ENCODE measurements at regions not wholly inside any gene's neighbourhood (a gene's known extent, or its start where the extent isn't known, plus 50 kb on each side); places are given as distances from the start of the nearest gene placed in this dataset.

- H3K27me3 ChIP-seq (ENCODE audit: control insufficient read depth, insufficient read depth, low read length) = peaks cover 2% of the 10 kb centered on the region
- no peaks in the 10 kb centered on the region for H3K9me3 ChIP-seq (ENCODE audit: control insufficient read depth in 2 of 2, low read length in 2 of 2)
- H3K36me3 ChIP-seq (ENCODE audit: control insufficient read depth, insufficient read depth, low read length) = no peaks in the 10 kb centered on the region
- DNase-seq = no peak
- ATAC-seq (ENCODE audit: low read depth in 2 of 2) = no peak
- Mint-ChIP-seq H3K4me1 (no peaks in the 10 kb centered on the region), H3K9me3 (peaks cover 0 to 3% (median 0%) of the 10 kb centered on the region in 7 donors), H3K27me3 (peaks cover 18% of the 10 kb centered on the region), H3K27ac (no peak overlapping the region), H3K36me3 (no peaks in the 10 kb centered on the region), H3K4me3 (no peak overlapping the region)
- H3K27ac ChIP-seq (ENCODE audit: insufficient read depth, low read length, poor library complexity, severe bottlenecking) = no peak overlapping the region
- no peaks in the 10 kb centered on the region for H3K4me1 ChIP-seq (ENCODE audit: control insufficient read depth, insufficient read depth, low read length, poor library complexity, severe bottlenecking)
- no peak overlapping the region for H3K4me3 ChIP-seq (ENCODE audit: low read depth, low read length)
Observed at GRCh38 chr2:7774481-7774880, 857.3 kb downstream of the RNF144A start.

- Histone ChIP-seq H3K27ac (ENCODE audit: insufficient read depth, low read length, poor library complexity, severe bottlenecking) (no peak overlapping the region), H3K27me3 (ENCODE audit: control insufficient read depth, insufficient read depth, low read length) (no peaks in the 10 kb centered on the region), H3K4me1 (ENCODE audit: control insufficient read depth, insufficient read depth, low read length, poor library complexity, severe bottlenecking) (no peaks in the 10 kb centered on the region), H3K36me3 (ENCODE audit: control insufficient read depth, insufficient read depth, low read length) (no peaks in the 10 kb centered on the region), H3K4me3 (ENCODE audit: low read depth, low read length) (no peak overlapping the region), H3K9me3 (ENCODE audit: control insufficient read depth in 2 of 2, low read length in 2 of 2) (no peaks in the 10 kb centered on the region)
- no peak overlapping the region for H3K27ac Mint-ChIP-seq
- ATAC-seq (ENCODE audit: low read depth in 2 of 2) = no peak
- H3K27me3 Mint-ChIP-seq = peaks cover 14% of the 10 kb centered on the region
- no peaks in the 10 kb centered on the region for H3K4me1 Mint-ChIP-seq
- no peak overlapping the region for H3K4me3 Mint-ChIP-seq
- no peaks in the 10 kb centered on the region for H3K36me3 Mint-ChIP-seq
- peaks cover 0 to 3% (median 0%) of the 10 kb centered on the region in 7 donors for H3K9me3 Mint-ChIP-seq
- DNase-seq = no peak
Observed at GRCh38 chr2:7777668-7778067, 860.5 kb downstream of the RNF144A start.

GRCh38 chr2:7780321-7780720 is 863.1 kb downstream of the RNF144A start:
- Histone ChIP-seq H3K27me3 (ENCODE audit: control insufficient read depth, insufficient read depth, low read length) (no peaks in the 10 kb centered on the region), H3K4me3 (ENCODE audit: low read depth, low read length) (no peak overlapping the region), H3K27ac (ENCODE audit: insufficient read depth, low read length, poor library complexity, severe bottlenecking) (no peak overlapping the region), H3K4me1 (ENCODE audit: control insufficient read depth, insufficient read depth, low read length, poor library complexity, severe bottlenecking) (no peaks in the 10 kb centered on the region), H3K36me3 (ENCODE audit: control insufficient read depth, insufficient read depth, low read length) (no peaks in the 10 kb centered on the region), H3K9me3 (ENCODE audit: control insufficient read depth in 2 of 2, low read length in 2 of 2) (no peaks in the 10 kb centered on the region)
- DNase-seq (no peak), ATAC-seq (ENCODE audit: low read depth in 2 of 2) (no peak)
- Mint-ChIP-seq H3K27ac (no peak overlapping the region), H3K4me1 (no peaks in the 10 kb centered on the region), H3K4me3 (no peak overlapping the region), H3K27me3 (peaks cover 4% of the 10 kb centered on the region), H3K9me3 (peaks cover 0 to 4% (median 0%) of the 10 kb centered on the region in 7 donors), H3K36me3 (no peaks in the 10 kb centered on the region)

- no peak for DNase-seq
- ATAC-seq (ENCODE audit: low read depth in 2 of 2) = no peak
- no peak overlapping the region for H3K4me3 Mint-ChIP-seq
- no peak overlapping the region for H3K27ac ChIP-seq (ENCODE audit: insufficient read depth, low read length, poor library complexity, severe bottlenecking)
- no peaks in the 10 kb centered on the region for H3K36me3 ChIP-seq (ENCODE audit: control insufficient read depth, insufficient read depth, low read length)
- no peak overlapping the region for H3K27ac Mint-ChIP-seq
- peaks cover 0 to 4% (median 0%) of the 10 kb centered on the region in 7 donors for H3K9me3 Mint-ChIP-seq
- no peaks in the 10 kb centered on the region for H3K9me3 ChIP-seq (ENCODE audit: control insufficient read depth in 2 of 2, low read length in 2 of 2)
- H3K4me3 ChIP-seq (ENCODE audit: low read depth, low read length) = no peak overlapping the region
- no peaks in the 10 kb centered on the region for H3K4me1 ChIP-seq (ENCODE audit: control insufficient read depth, insufficient read depth, low read length, poor library complexity, severe bottlenecking)
- no peaks in the 10 kb centered on the region for H3K27me3 Mint-ChIP-seq
- H3K36me3 Mint-ChIP-seq = no peaks in the 10 kb centered on the region
- H3K4me1 Mint-ChIP-seq = no peaks in the 10 kb centered on the region
- no peaks in the 10 kb centered on the region for H3K27me3 ChIP-seq (ENCODE audit: control insufficient read depth, insufficient read depth, low read length)
Observed at GRCh38 chr2:7785700-7786099, 868.5 kb downstream of the RNF144A start.

GRCh38 chr2:7788736-7789135 is 871.5 kb downstream of the RNF144A start:
- H3K27ac Mint-ChIP-seq = no peak overlapping the region
- H3K36me3 Mint-ChIP-seq = no peaks in the 10 kb centered on the region
- H3K27me3 ChIP-seq (ENCODE audit: control insufficient read depth, insufficient read depth, low read length) = no peaks in the 10 kb centered on the region

GRCh38 chr2:7792031-7792651 is 874.9 kb downstream of the RNF144A start:
- DNase-seq (no peak), ATAC-seq (ENCODE audit: low read depth in 2 of 2) (no peak)
- H3K36me3 Mint-ChIP-seq = no peaks in the 10 kb centered on the region
- no peak overlapping the region for H3K27ac ChIP-seq (ENCODE audit: insufficient read depth, low read length, poor library complexity, severe bottlenecking)
- H3K27me3 ChIP-seq (ENCODE audit: control insufficient read depth, insufficient read depth, low read length) = no peaks in the 10 kb centered on the region
- no peaks in the 10 kb centered on the region for H3K4me1 Mint-ChIP-seq
- H3K27ac Mint-ChIP-seq = no peak overlapping the region
- H3K27me3 Mint-ChIP-seq = peaks cover 9% of the 10 kb centered on the region
- H3K36me3 ChIP-seq (ENCODE audit: control insufficient read depth, insufficient read depth, low read length) = no peaks in the 10 kb centered on the region
- no peaks in the 10 kb centered on the region for H3K4me1 ChIP-seq (ENCODE audit: control insufficient read depth, insufficient read depth, low read length, poor library complexity, severe bottlenecking)
- no peak overlapping the region for H3K4me3 ChIP-seq (ENCODE audit: low read depth, low read length)
- H3K9me3 Mint-ChIP-seq = peaks cover 0 to 4% (median 0%) of the 10 kb centered on the region in 7 donors
- no peaks in the 10 kb centered on the region for H3K9me3 ChIP-seq (ENCODE audit: control insufficient read depth in 2 of 2, low read length in 2 of 2)
- H3K4me3 Mint-ChIP-seq = no peak overlapping the region

More at GRCh38 chr2:7788736-7789135, 871.5 kb downstream of the RNF144A start:
- ATAC-seq (ENCODE audit: low read depth in 2 of 2) = no peak
- Histone ChIP-seq H3K4me3 (ENCODE audit: low read depth, low read length) (no peak overlapping the region), H3K27ac (ENCODE audit: insufficient read depth, low read length, poor library complexity, severe bottlenecking) (no peak overlapping the region), H3K9me3 (ENCODE audit: control insufficient read depth in 2 of 2, low read length in 2 of 2) (no peaks in the 10 kb centered on the region), H3K4me1 (ENCODE audit: control insufficient read depth, insufficient read depth, low read length, poor library complexity, severe bottlenecking) (no peaks in the 10 kb centered on the region), H3K36me3 (ENCODE audit: control insufficient read depth, insufficient read depth, low read length) (no peaks in the 10 kb centered on the region)
- no peak overlapping the region for H3K4me3 Mint-ChIP-seq
- H3K4me1 Mint-ChIP-seq = no peaks in the 10 kb centered on the region
- DNase-seq = no peak
- no peaks in the 10 kb centered on the region for H3K27me3 Mint-ChIP-seq
- no peaks in the 10 kb centered on the region for H3K9me3 Mint-ChIP-seq

- no peak overlapping the region for H3K4me3 ChIP-seq (ENCODE audit: low read depth, low read length)
- no peaks in the 10 kb centered on the region for H3K4me1 ChIP-seq (ENCODE audit: control insufficient read depth, insufficient read depth, low read length, poor library complexity, severe bottlenecking)
- Mint-ChIP-seq H3K27ac (no peak overlapping the region), H3K4me1 (no peaks in the 10 kb centered on the region), H3K9me3 (peaks cover 0 to 12% (median 2%) of the 10 kb centered on the region in 7 donors), H3K36me3 (no peaks in the 10 kb centered on the region), H3K27me3 (peaks cover 16% of the 10 kb centered on the region), H3K4me3 (no peak overlapping the region)
- H3K9me3 ChIP-seq (ENCODE audit: control insufficient read depth in 2 of 2, low read length in 2 of 2) = peaks cover 0 to under 1% of the 10 kb centered on the region in 2 experiments
- no peak for DNase-seq
- no peak overlapping the region for H3K27ac ChIP-seq (ENCODE audit: insufficient read depth, low read length, poor library complexity, severe bottlenecking)
- ATAC-seq (ENCODE audit: low read depth in 2 of 2) = no peak
- H3K36me3 ChIP-seq (ENCODE audit: control insufficient read depth, insufficient read depth, low read length) = no peaks in the 10 kb centered on the region
- H3K27me3 ChIP-seq (ENCODE audit: control insufficient read depth, insufficient read depth, low read length) = no peaks in the 10 kb centered on the region
Observed at GRCh38 chr2:7795778-7796563, 878.8 kb downstream of the RNF144A start.

GRCh38 chr2:7800031-7800430 is 881.8 kb upstream of the ID2 start:
- H3K9me3 ChIP-seq (ENCODE audit: control insufficient read depth in 2 of 2, low read length in 2 of 2) = peaks cover 0 to 8% of the 10 kb centered on the region in 2 experiments
- H3K27ac Mint-ChIP-seq = no peak overlapping the region
- H3K4me3 Mint-ChIP-seq = no peak overlapping the region
- no peaks in the 10 kb centered on the region for H3K4me1 Mint-ChIP-seq
- no peaks in the 10 kb centered on the region for H3K27me3 ChIP-seq (ENCODE audit: control insufficient read depth, insufficient read depth, low read length)
- DNase-seq (no peak), ATAC-seq (ENCODE audit: low read depth in 2 of 2) (no peak)
- no peak overlapping the region for H3K4me3 ChIP-seq (ENCODE audit: low read depth, low read length)
- no peaks in the 10 kb centered on the region for H3K36me3 ChIP-seq (ENCODE audit: control insufficient read depth, insufficient read depth, low read length)
- no peak overlapping the region for H3K27ac ChIP-seq (ENCODE audit: insufficient read depth, low read length, poor library complexity, severe bottlenecking)
- no peaks in the 10 kb centered on the region for H3K36me3 Mint-ChIP-seq
- peaks cover 0 to 14% (median 4%) of the 10 kb centered on the region in 7 donors for H3K9me3 Mint-ChIP-seq
- H3K27me3 Mint-ChIP-seq = peaks cover 20% of the 10 kb centered on the region
- no peaks in the 10 kb centered on the region for H3K4me1 ChIP-seq (ENCODE audit: control insufficient read depth, insufficient read depth, low read length, poor library complexity, severe bottlenecking)
